Esophagus squamous epithelium (tissue), 4 donors: ENCODE measurements at regions not wholly inside any gene's neighbourhood (a gene's known extent, or its start where the extent isn't known, plus 50 kb on each side); places are given as distances from the start of the nearest gene placed in this dataset.

Experiments
- POLR2A ChIP-seq, 4 donors: fragments of 450-650 bp; IDR thresholded peaks; one replicate each; pipeline ENCODE4 v1.6.1; 2017; ENCODE audit warnings: antibody characterized with exemption in 4 of 4, mild to moderate bottlenecking in 4 of 4, moderate library complexity in 3 of 4
- TF ChIP-seq, protein P1 (sequence below), 6 experiments: fragments of 450-650 bp in 4 of 6; fragments of 200-600 bp in 2 of 6; sonication (generic) in 2 of 6; IDR thresholded peaks; one replicate each; pipeline ENCODE4 v1.5.1; 2016 to 2019; ENCODE audit warnings: antibody characterized with exemption in 6 of 6, mild to moderate bottlenecking in 4 of 6, moderate library complexity in 4 of 6

- TF ChIP-seq, protein P1, sequence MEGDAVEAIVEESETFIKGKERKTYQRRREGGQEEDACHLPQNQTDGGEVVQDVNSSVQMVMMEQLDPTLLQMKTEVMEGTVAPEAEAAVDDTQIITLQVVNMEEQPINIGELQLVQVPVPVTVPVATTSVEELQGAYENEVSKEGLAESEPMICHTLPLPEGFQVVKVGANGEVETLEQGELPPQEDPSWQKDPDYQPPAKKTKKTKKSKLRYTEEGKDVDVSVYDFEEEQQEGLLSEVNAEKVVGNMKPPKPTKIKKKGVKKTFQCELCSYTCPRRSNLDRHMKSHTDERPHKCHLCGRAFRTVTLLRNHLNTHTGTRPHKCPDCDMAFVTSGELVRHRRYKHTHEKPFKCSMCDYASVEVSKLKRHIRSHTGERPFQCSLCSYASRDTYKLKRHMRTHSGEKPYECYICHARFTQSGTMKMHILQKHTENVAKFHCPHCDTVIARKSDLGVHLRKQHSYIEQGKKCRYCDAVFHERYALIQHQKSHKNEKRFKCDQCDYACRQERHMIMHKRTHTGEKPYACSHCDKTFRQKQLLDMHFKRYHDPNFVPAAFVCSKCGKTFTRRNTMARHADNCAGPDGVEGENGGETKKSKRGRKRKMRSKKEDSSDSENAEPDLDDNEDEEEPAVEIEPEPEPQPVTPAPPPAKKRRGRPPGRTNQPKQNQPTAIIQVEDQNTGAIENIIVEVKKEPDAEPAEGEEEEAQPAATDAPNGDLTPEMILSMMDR (IDR thresholded peaks at IDR 0.05), result no peak
- no peak for TF ChIP-seq POLR2A (IDR thresholded peaks at IDR 0.05)
Observed at GRCh38 chr7:3188946-3189345, 112.1 kb upstream of the SDK1 start.
